Prostate gland (tissue), 2 donors: ENCODE measurements at regions not wholly inside any gene's neighbourhood (a gene's known extent, or its start where the extent isn't known, plus 50 kb on each side); places are given as distances from the start of the nearest gene placed in this dataset.

ENCODE experiments used
- POLR2A ChIP-seq: fragments of 450-650 bp; IDR thresholded peaks from one replicate; pipeline ENCODE4 v1.6.1; 2016; ENCODE audit warnings: antibody characterized with exemption, mild to moderate bottlenecking
- POLR2AphosphoS5 ChIP-seq: sonication (generic); formaldehyde crosslinking; IDR thresholded peaks from one replicate; pipeline ENCODE4 v1.6.1; 2017; ENCODE audit warnings: antibody characterized with exemption
- TF ChIP-seq, protein P1 (sequence below), 4 experiments: fragments of 200-600 bp in 2 of 4; fragments of 450-650 bp in 2 of 4; sonication (generic) in 2 of 4; IDR thresholded peaks; 1 replicate in 3 of 4; 2 replicates in 1 of 4; pipeline ENCODE4 v1.5.1; 2016 to 2019; ENCODE audit warnings: antibody characterized with exemption in 4 of 4, mild to moderate bottlenecking in 2 of 4, moderate library complexity in 2 of 4

DNA sequence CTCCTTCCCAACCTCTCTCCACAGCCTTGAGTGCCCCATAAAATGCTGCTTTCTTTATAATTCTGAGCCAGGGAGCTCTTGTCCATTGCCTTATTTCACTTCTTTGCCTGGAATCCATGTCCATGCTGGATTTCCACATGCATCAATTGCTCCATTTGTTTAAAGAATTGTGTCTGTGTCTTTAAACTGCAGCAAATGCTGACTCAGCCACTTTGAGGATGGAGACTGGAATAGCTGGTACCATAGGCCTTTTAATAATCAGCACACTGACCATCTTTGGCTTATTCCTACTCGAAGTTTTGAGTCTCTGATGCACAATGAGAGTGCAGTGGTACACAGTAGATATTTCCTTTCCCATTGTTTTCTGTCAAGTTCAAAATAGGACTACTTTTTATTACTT, 318.8 kb downstream of the LRIG3 start:
- TF ChIP-seq POLR2AphosphoS5 (no peak), POLR2A (no peak)
- TF ChIP-seq, protein P1, sequence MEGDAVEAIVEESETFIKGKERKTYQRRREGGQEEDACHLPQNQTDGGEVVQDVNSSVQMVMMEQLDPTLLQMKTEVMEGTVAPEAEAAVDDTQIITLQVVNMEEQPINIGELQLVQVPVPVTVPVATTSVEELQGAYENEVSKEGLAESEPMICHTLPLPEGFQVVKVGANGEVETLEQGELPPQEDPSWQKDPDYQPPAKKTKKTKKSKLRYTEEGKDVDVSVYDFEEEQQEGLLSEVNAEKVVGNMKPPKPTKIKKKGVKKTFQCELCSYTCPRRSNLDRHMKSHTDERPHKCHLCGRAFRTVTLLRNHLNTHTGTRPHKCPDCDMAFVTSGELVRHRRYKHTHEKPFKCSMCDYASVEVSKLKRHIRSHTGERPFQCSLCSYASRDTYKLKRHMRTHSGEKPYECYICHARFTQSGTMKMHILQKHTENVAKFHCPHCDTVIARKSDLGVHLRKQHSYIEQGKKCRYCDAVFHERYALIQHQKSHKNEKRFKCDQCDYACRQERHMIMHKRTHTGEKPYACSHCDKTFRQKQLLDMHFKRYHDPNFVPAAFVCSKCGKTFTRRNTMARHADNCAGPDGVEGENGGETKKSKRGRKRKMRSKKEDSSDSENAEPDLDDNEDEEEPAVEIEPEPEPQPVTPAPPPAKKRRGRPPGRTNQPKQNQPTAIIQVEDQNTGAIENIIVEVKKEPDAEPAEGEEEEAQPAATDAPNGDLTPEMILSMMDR (IDR thresholded peaks at IDR 0.05): no peak
